SK-N-SH treated with all-trans-retinoic acid at 6 μM for 48 hours (cell line): ENCODE measurements at regions not wholly inside any gene's neighbourhood (a gene's known extent, or its start where the extent isn't known, plus 50 kb on each side); places are given as distances from the start of the nearest gene placed in this dataset.

Experiments
- ARNTL ChIP-seq: fragments of 450-650 bp; formaldehyde crosslinking; IDR thresholded peaks from 2 replicates; pipeline ENCODE4 v1.5.0; 2020; ENCODE audit warnings: low read depth, mild to moderate bottlenecking, moderate library complexity, borderline replicate concordance
- CREB5 ChIP-seq: fragments of 250-450 bp; sonication (Bioruptor Pico); IDR thresholded peaks from 2 replicates; pipeline ENCODE4 v1.5.1; 2020; ENCODE audit warnings: low read depth, mild to moderate bottlenecking, moderate library complexity
- GLIS3 ChIP-seq: fragments of 250-450 bp; sonication (Bioruptor Pico); IDR thresholded peaks from 2 replicates; pipeline ENCODE4 v1.5.0; 2020; ENCODE audit warnings: mild to moderate bottlenecking, moderate library complexity
- POU6F1 ChIP-seq: fragments of 250-450 bp; sonication (Bioruptor Pico); IDR thresholded peaks from 2 replicates; pipeline ENCODE4 v1.8.0; 2021; ENCODE audit warnings: low read depth, mild to moderate bottlenecking, moderate library complexity, borderline replicate concordance
- SNAI2 ChIP-seq: fragments of 250-450 bp; sonication (Bioruptor Pico); IDR thresholded peaks from 2 replicates; pipeline ENCODE4 v1.5.0; 2020; ENCODE audit warnings: mild to moderate bottlenecking, moderate library complexity
- TSHZ2 ChIP-seq: fragments of 250-450 bp; sonication (Bioruptor Pico); IDR thresholded peaks from 2 replicates; pipeline ENCODE4 v1.5.0; 2020; ENCODE audit warnings: mild to moderate bottlenecking, moderate library complexity
- ZFP3 ChIP-seq: fragments of 250-450 bp; sonication (Bioruptor Pico); IDR thresholded peaks from 2 replicates; pipeline ENCODE4 v1.5.0; 2020; ENCODE audit warnings: mild to moderate bottlenecking, moderate library complexity
- ZNF8 ChIP-seq: fragments of 450-650 bp; formaldehyde crosslinking; IDR thresholded peaks from 2 replicates; pipeline ENCODE4 v1.5.0; 2020; ENCODE audit warnings: mild to moderate bottlenecking, moderate library complexity

DNA sequence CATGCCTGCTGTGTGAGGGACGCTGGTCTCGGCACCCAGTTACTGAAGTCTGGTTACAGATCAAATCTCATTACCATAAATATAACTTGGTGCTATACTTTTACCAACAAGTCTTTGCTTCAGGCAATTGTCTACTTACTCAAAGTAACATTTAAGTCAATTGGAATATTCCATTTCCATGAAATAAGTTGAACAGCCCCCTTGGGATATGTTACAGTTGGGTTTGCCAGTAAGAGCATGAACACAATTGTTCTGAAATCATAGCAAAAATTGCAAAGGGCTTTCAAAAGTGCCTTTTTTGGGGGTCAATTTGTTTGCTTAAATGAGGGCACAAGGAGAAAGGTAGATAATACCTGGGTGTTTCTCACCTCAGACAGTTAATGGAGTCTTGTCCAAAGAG, 170.9 kb upstream of the EXOC2 start:
- TF ChIP-seq TSHZ2 (CRISPR knock-in tag) = no peak
- no peak for TF ChIP-seq SNAI2 (CRISPR knock-in tag)
- TF ChIP-seq POU6F1 (CRISPR knock-in tag) = no peak
- TF ChIP-seq GLIS3 = no peak
- TF ChIP-seq ARNTL (CRISPR knock-in tag) = no peak
- TF ChIP-seq ZFP3 (CRISPR knock-in tag) = no peak
- no peak for TF ChIP-seq ZNF8 (CRISPR knock-in tag)
- TF ChIP-seq CREB5 = no peak
